HEK293T (cell line): ENCODE measurements at regions not wholly inside any gene's neighbourhood (a gene's known extent, or its start where the extent isn't known, plus 50 kb on each side); places are given as distances from the start of the nearest gene placed in this dataset.
A peak's percentile ranks its signal among the peaks of the same experiment; 100 is the strongest.

Experiments used
- ARNT ChIP-seq: fragments of 450-650 bp; IDR thresholded peaks from 2 replicates; pipeline ENCODE4 v1.6.1; 2017; ENCODE audit warnings: mild to moderate bottlenecking
- BHLHE40 ChIP-seq: fragments of 450-650 bp; IDR thresholded peaks from 2 replicates; pipeline ENCODE4 v1.6.1; 2016; ENCODE audit warnings: mild to moderate bottlenecking, moderate library complexity, borderline replicate concordance
- CTBP1 ChIP-seq: fragments of 450-650 bp; IDR thresholded peaks from 2 replicates; pipeline ENCODE4 v1.6.1; 2016; ENCODE audit warnings: borderline replicate concordance
- FOXA1 ChIP-seq: fragments of 450-650 bp; IDR thresholded peaks from 2 replicates; pipeline ENCODE4 v1.6.1; 2016; ENCODE audit warnings: mild to moderate bottlenecking
- FOXK2 ChIP-seq: fragments of 450-650 bp; IDR thresholded peaks from 2 replicates; pipeline ENCODE4 v1.6.1; 2016; ENCODE audit warnings: mild to moderate bottlenecking
- FOXM1 ChIP-seq: fragments of 450-650 bp; IDR thresholded peaks from 2 replicates; pipeline ENCODE4 v1.6.1; 2017; ENCODE audit warnings: mild to moderate bottlenecking, borderline replicate concordance
- HDGF ChIP-seq: fragments of 450-650 bp; IDR thresholded peaks from 2 replicates; pipeline ENCODE4 v1.6.1; 2017; ENCODE audit warnings: antibody characterized with exemption, borderline replicate concordance
- L3MBTL2 ChIP-seq: fragments of 450-650 bp; conservative IDR thresholded peaks from 2 replicates; pipeline ENCODE4 v1.6.1; 2016; ENCODE audit warnings: mild to moderate bottlenecking
- LEF1 ChIP-seq: fragments of 450-650 bp; IDR thresholded peaks from 2 replicates; pipeline ENCODE4 v1.6.1; 2017; ENCODE audit warnings: mild to moderate bottlenecking, borderline replicate concordance
- NFRKB ChIP-seq: fragments of 450-650 bp; IDR thresholded peaks from 2 replicates; pipeline ENCODE4 v1.6.1; 2016; ENCODE audit warnings: mild to moderate bottlenecking, moderate library complexity
- SP1 ChIP-seq: fragments of 450-650 bp; IDR thresholded peaks from 2 replicates; pipeline ENCODE4 v1.6.1; 2017
- SUZ12 ChIP-seq: fragments of 450-650 bp; IDR thresholded peaks from 2 replicates; pipeline ENCODE4 v1.6.1; 2016; ENCODE audit warnings: mild to moderate bottlenecking
- TARDBP ChIP-seq: fragments of 450-650 bp; IDR thresholded peaks from 2 replicates; pipeline ENCODE4 v1.6.1; 2016
- ZNF384 ChIP-seq: fragments of 450-650 bp; IDR thresholded peaks from 2 replicates; pipeline ENCODE4 v1.6.1; 2016

- no peak for TF ChIP-seq SP1
- no peak for TF ChIP-seq FOXA1
- TF ChIP-seq FOXM1: no peak
- TF ChIP-seq ARNT: no peak
- peak; percentile 38; the same call in 1 of the 2 replicates for TF ChIP-seq L3MBTL2
- TF ChIP-seq NFRKB: no peak
- no peak for TF ChIP-seq SUZ12
- TF ChIP-seq BHLHE40: no peak
- TF ChIP-seq HDGF: no peak
- no peak for TF ChIP-seq TARDBP
- no peak for TF ChIP-seq LEF1
- no peak for TF ChIP-seq FOXK2
- no peak for TF ChIP-seq CTBP1
- no peak for TF ChIP-seq ZNF384
These were observed 58.6 kb upstream of the PAGE5 start for GRCh38 chrX:55161581-55161980.
